H54 (cell line): ENCODE measurements at regions not wholly inside any gene's neighbourhood (a gene's known extent, or its start where the extent isn't known, plus 50 kb on each side); places are given as distances from the start of the nearest gene placed in this dataset.
"Not testable (repeated sequence)": the region's sequence is repeated elsewhere in the genome, so short reads cannot be mapped to it uniquely, and the experiment has no call there.

Experiments used
- DNase-seq: peaks from one replicate; pipeline ENCODE4 v3.0.0; 2011; ENCODE audit warnings: low spot score, mixed read lengths; ENCODE audit not compliant: insufficient read length
- FAIRE-seq: peaks from 3 replicates; lab custom pipeline; 2011; peaks lifted over from hg19 to GRCh38; lab: Jason Lieb, UNC
- POLR2A ChIP-seq: IDR thresholded peaks from 2 replicates; pipeline ENCODE4 v1.6.1; 2011; ENCODE audit warnings: low read depth, mild to moderate bottlenecking, low read length

- TF ChIP-seq POLR2A, result no peak
- DNase-seq, result no peak
- FAIRE-seq, result no peak
These were observed 52.5 kb upstream of the FBXO28 start for GRCh38 chr1:224061436-224061835.

DNA sequence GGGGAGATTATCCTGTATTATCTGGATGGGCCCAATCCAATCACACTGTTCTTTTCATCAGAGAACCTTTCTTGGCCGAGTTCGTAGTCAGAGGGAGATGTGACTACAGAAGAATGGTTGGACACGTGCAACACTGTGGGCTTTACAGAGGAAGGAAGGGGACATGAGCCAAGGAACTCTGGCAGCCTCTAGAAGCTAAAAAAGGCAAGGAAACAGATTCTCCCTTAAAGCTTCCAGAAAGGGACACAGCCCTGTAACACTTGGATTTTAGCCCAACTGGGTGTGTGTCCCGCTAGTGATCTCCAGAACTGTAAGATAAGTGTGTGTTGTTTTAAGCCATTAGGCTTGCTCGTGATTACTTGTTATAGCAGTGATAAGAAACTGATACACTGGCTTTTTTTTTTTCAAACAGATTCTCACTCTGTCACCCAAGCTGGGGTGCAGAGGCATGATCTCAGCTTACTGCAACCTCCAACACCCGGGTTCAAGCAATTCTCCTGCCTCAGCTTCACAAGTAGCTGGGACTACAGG is 53.9 kb upstream of the FBXO28 start:
- TF ChIP-seq POLR2A, result no peak
- FAIRE-seq (no peak), DNase-seq (no peak)

DNA sequence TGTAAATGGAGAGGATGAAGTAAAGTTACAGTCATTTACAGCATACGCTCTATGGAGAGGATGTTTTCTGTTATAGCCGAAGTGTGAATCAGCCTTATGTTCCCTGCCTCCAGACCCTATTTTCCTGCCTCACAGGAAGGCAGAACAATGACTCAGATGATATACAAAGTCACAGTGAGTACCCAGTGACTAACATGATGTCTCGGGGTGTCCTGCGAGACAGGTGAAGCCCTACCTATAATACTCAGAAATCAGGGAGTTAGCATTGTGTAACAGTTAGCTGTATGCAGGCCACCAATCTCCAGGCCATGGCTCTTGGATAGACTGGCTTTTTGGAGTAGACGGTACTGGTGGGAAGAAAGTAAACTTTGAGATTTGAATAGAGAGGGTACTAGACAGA is 55.6 kb upstream of the FBXO28 start:
- no peak for FAIRE-seq
- TF ChIP-seq POLR2A, result no peak
- DNase-seq, result no peak

GRCh38 chr1:224057461-224058199 is 56.3 kb upstream of the FBXO28 start:
- DNase-seq, result no peak
- FAIRE-seq, result no peak
- TF ChIP-seq POLR2A, result no peak

- FAIRE-seq (no peak), DNase-seq (no peak)
- TF ChIP-seq POLR2A, result no peak
These were observed 59.3 kb upstream of the FBXO28 start for GRCh38 chr1:224054611-224055010.

DNA sequence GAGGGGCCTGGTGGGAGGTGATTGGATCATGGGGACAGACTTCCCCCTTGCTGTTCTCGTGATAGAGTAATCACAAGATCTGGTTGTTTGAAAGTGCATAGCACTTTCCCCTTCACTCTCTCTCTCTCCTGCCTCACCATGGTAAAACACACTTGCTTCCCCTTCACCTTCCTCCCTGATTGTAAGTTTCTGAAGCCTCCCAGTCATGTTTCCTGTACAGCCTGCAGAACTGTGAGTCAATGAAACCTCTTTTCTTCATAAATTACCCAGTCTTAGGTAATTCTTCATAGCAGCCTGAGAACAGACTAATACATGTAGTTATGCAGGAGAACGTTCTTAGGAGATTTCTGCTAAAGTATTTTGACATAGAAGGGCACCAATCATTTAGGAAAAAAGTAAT is 59.9 kb upstream of the FBXO28 start:
- no peak for FAIRE-seq
- no peak for DNase-seq
- TF ChIP-seq POLR2A, result no peak

GRCh38 chr1:224053456-224053855 is 60.5 kb upstream of the FBXO28 start:
- TF ChIP-seq POLR2A, result no peak
- no peak for DNase-seq
- no peak for FAIRE-seq

DNA sequence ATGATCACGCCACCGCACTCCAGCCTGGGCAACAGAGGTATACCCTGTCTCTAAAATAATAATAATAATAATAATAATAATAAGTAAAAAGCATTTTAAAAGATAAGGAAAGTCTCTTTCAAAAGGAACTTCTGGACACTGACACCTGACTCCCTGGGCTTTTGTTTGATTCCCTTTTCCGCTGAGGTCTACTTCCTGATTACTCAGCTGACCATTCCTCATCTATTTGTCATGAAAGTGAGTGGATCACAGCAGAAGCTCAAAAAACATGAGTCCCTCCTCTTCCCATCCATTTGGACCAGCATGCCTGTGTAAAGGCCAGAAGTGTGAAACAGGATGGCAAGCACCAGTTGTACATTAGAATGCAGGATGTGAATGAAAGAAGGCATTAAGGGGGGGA is 61.1 kb upstream of the FBXO28 start:
- FAIRE-seq, result peak; percentile 74
- no peak for TF ChIP-seq POLR2A
- DNase-seq, result peak; percentile 66

GRCh38 chr1:224051782-224052181 is 62.1 kb upstream of the FBXO28 start:
- DNase-seq, FAIRE-seq: not testable (repeated sequence)

DNA sequence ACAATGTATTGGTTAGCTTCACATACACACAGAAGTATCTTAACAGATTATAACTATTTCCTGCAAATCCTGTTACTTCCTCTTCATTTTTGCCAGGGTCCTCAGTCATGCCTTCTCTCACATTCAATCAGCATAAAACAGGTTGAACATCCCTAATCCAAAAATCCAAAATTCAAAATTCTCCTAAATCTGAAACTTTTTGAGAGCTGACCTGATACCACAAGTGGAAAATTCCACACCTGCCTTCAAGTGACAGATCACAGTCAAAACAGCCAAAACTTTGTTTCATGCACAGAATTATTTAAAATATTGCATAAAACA is 62.9 kb upstream of the FBXO28 start:
- no peak for FAIRE-seq
- DNase-seq, result no peak
- TF ChIP-seq POLR2A, result no peak

GRCh38 chr1:224047538-224047937 is 66.4 kb upstream of the FBXO28 start:
- DNase-seq, result no peak
- no peak for TF ChIP-seq POLR2A
- no peak for FAIRE-seq

DNA sequence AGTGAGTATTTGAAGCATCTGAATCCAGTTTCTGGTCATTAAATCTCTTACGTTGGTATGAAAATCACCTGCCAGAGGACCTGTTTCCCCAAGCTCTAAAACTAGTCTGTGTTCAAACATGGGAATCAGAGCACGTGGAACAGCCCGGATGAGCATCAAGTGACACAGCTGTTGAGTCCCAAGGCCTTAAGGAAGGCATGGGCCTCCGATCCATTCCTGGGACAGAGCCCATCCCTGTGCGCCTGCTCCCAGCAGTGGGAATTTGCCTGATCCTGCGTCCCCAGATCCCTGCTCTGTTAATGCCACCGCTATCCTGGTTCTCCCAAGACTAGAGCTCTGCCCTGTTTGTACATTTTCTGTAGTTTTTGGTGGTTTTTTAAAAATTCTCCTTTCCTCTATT is 68.4 kb upstream of the FBXO28 start:
- FAIRE-seq (no peak), DNase-seq (no peak)
- no peak for TF ChIP-seq POLR2A

DNA sequence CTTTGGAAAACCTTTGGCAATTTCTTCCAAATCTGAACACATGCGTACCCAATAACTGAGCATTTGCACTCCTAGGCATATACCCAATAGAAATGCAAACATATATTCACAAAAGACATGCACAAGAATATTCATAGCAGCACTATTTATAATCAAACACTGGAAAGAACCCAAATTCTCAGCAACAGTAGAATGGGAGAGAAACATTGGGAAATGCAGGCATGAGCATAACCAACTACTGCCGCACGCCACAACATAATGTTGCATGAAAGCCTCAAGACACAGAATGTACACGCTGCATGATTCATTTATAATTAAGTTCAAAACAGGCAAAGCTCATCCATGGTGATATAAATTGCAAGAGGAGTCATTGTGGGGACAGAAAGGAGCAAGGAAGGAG is 69.5 kb upstream of the FBXO28 start:
- DNase-seq, result no peak
- FAIRE-seq, result no peak
- TF ChIP-seq POLR2A, result no peak

DNA sequence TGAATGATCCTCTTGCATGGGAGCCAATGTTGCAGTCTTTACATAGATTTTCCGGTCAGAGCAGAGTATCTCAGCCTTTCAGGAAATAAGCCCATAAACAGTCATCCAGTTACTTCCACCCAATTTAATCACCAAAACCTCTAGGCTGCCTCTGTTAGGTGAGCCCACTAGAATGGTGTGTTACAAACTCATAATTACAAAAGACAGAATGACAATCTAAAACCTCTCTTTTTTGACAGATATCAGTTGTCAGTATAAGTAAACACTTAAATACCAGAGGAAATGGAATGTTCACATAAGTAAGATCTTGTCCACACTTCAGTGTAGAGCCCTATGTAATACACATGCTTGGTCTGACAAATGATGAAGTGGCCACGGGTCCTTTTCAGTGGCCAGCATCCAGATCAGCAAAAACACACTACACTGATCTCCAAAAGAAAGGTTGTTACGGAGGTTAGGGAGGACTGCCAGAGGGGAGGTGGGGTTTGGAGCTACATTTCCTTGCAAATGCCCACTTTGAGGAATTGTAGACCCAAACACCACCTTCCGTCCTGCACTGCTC is 71.3 kb upstream of the FBXO28 start:
- DNase-seq (no peak), FAIRE-seq (no peak)
- no peak for TF ChIP-seq POLR2A

GRCh38 chr1:224041032-224041431 is 72.9 kb upstream of the FBXO28 start:
- TF ChIP-seq POLR2A, result no peak
- no peak for FAIRE-seq
- no peak for DNase-seq

DNA sequence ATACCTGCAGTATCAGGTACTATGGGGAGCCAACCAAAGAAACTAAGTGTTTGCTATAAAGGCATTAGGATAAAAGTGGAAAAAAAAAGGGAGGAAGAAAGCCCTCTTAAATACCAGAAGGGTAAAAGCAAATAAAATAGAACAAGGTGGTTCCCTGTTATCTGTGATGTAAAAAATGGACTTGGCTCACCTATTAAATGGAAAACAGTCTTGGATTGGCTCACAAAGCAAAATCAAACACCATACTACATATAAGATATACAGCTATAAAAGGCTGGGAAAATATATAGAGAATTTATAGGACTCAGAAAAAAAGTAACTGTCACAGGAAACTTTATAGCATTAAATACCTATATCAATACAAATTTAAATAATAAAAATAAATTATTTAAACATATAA is 73.5 kb upstream of the FBXO28 start:
- not testable (repeated sequence) for DNase-seq, FAIRE-seq

GRCh38 chr1:224040006-224040405 is 73.9 kb upstream of the FBXO28 start:
- DNase-seq, FAIRE-seq: not testable (repeated sequence)

DNA sequence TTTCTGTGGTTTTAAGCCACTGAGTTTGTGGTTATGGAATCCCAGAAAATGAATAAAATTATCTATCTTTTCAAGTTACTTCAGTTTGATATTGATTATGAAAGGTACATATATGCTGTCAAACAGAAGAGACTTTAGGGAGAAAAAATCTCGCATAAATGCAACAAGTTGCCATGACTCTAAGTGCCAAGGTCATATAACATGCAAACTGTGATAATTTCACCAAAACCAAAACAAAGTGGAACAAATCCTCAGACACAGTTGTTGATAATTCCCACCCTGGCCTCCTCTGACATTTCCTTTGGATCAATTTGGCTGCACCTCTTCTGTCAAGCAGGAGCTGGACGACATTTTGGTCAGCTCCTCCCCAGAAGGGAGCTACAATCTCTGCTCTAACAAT is 75.1 kb upstream of the FBXO28 start:
- FAIRE-seq, result peak; percentile 73
- not testable (repeated sequence) for DNase-seq

GRCh38 chr1:224037362-224037761 is 76.5 kb upstream of the FBXO28 start:
- DNase-seq, FAIRE-seq: not testable (repeated sequence)
